A673 (cell line): ENCODE measurements at regions not wholly inside any gene's neighbourhood (a gene's known extent, or its start where the extent isn't known, plus 50 kb on each side); places are given as distances from the start of the nearest gene placed in this dataset.

Experiments
- EZH2 ChIP-seq: fragments of 200-600 bp; sonication (generic); IDR thresholded peaks from 2 replicates; pipeline ENCODE4 v1.6.1; 2017; ENCODE audit warnings: borderline replicate concordance, low read depth, mild to moderate bottlenecking, mixed read lengths, antibody characterized with exemption, low read length; ENCODE audit not compliant: poor library complexity, severe bottlenecking
- TF ChIP-seq, protein P1 (sequence below): fragments of 300-800, 200-600 bp; sonication (generic); conservative IDR thresholded peaks from 2 replicates; pipeline ENCODE4 v1.5.1; 2017; ENCODE audit warnings: low read depth, mild to moderate bottlenecking, antibody characterized with exemption, low read length, moderate library complexity, mixed read lengths

GRCh38 chr13:51006067-51006845, 96.7 kb downstream of the RNASEH2B start:
- TF ChIP-seq, protein P1, sequence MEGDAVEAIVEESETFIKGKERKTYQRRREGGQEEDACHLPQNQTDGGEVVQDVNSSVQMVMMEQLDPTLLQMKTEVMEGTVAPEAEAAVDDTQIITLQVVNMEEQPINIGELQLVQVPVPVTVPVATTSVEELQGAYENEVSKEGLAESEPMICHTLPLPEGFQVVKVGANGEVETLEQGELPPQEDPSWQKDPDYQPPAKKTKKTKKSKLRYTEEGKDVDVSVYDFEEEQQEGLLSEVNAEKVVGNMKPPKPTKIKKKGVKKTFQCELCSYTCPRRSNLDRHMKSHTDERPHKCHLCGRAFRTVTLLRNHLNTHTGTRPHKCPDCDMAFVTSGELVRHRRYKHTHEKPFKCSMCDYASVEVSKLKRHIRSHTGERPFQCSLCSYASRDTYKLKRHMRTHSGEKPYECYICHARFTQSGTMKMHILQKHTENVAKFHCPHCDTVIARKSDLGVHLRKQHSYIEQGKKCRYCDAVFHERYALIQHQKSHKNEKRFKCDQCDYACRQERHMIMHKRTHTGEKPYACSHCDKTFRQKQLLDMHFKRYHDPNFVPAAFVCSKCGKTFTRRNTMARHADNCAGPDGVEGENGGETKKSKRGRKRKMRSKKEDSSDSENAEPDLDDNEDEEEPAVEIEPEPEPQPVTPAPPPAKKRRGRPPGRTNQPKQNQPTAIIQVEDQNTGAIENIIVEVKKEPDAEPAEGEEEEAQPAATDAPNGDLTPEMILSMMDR, result no peak
- no peak for TF ChIP-seq EZH2
